HG03469 (cell line): ENCODE measurements at regions not wholly inside any gene's neighbourhood (a gene's known extent, or its start where the extent isn't known, plus 50 kb on each side); places are given as distances from the start of the nearest gene placed in this dataset.

ENCODE experiments used
- ATAC-seq: cut with Tn5 transposase; IDR thresholded peaks from one replicate; pipeline ENCODE4 v1.9.1; 2021; ENCODE audit warnings: mild to moderate bottlenecking, moderate library complexity, moderate number of reproducible peaks; ENCODE audit not compliant: unreplicated experiment

DNA sequence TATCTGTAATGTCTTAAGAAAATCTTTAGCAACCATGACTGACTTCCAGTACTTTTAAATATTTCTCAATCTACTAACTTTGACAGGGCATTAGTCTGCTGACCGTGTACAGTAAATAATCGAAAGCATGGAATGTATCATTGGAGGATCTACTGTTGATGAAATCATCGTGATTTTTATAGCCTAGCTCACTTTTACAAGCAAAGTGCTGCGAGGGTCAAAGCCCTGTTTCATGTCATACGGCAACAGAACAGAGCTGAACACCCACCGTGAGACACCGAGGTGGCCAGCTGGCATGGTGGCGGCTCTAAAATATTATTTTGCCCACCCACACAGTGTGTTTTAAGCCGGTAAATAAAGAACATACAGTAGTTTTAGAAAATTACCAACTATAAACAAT lies 679.3 kb downstream of the FAT4 start:
- no peak for ATAC-seq

GRCh38 chr4:125994430-125994829 lies 679.7 kb downstream of the FAT4 start:
- ATAC-seq, result no peak

GRCh38 chr4:126004941-126005340 lies 690.2 kb downstream of the FAT4 start:
- no peak for ATAC-seq

DNA sequence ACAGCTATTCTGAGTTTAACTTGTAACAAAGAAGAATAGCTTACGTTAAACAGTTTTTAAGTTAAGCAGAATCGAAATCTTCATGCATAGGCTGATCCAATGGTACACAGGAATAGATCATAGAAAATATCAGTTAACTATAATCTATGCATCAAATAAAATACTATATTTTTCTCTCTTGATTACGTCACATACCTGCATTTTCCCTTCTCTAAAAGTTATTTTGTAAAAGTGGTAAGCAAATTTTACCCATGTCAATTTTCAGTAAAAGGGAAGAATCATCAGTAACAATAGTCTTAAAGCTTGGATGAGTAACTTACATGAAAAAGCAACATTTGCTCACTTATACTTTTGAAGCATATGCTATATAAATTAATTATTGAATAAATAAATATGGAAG lies 692.4 kb downstream of the FAT4 start:
- no peak for ATAC-seq

GRCh38 chr4:126012691-126013290 lies 698.0 kb downstream of the FAT4 start:
- ATAC-seq, result no peak

DNA sequence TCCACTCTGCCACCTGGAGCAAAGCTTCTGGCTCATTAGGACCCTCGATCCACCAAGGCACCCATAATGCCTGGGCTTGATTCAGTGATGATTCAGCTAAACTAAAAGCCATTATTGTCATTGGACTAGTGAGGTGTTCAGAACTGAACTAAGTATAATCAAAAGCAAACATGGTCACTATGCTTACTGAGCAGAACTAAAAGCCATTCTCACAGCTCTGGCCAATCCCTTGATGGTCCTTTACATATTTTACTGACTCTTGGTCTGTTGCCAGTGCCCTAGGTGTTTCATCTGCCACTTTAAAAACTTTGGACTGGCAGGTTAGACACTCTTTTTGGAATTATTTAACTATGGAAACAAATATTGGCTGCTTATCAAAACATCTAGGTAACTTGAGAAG lies 703.5 kb downstream of the FAT4 start:
- no peak for ATAC-seq

DNA sequence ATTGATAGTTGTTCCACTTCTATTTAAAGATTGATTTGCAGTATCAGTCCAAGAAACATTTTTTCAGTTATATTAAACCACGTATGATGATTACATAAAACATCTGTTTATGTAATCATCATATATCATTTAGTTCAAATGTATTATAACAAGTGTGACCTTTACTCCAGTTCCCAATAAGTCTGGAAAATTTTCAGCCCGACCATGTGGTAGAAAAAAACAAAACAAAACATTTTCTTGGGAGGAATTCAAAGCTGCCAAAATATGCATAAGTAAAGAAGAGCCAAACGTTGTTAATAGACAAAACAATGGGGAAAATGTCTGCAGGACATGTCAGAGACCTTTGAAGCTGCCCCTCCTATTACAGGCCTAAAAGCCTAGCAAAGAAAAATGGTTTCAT lies 709.1 kb downstream of the FAT4 start:
- no peak for ATAC-seq

GRCh38 chr4:126027601-126028000 lies 712.8 kb downstream of the FAT4 start:
- no peak for ATAC-seq

GRCh38 chr4:126028876-126029275 lies 714.1 kb downstream of the FAT4 start:
- ATAC-seq, result no peak

DNA sequence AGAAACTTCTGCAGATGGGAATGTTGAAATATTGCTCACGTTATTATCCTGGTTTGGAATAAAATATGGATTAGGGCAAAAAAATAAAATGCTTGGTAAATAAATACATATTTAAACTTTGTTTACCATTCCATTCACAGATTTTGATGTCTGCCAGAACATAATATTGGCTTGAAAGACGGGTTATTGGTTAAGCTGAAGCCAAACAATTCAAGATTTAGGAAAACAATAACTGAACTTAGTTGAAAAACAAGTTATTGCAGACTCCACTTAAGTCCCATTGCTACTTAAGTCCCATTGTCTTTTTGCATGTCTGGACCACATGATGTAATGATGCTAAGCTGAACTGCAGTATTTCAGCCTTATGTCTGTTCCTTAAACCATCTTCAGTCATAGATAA lies 722.5 kb downstream of the FAT4 start:
- no peak for ATAC-seq

GRCh38 chr4:126038502-126039144 lies 723.9 kb downstream of the FAT4 start:
- ATAC-seq, result no peak

DNA sequence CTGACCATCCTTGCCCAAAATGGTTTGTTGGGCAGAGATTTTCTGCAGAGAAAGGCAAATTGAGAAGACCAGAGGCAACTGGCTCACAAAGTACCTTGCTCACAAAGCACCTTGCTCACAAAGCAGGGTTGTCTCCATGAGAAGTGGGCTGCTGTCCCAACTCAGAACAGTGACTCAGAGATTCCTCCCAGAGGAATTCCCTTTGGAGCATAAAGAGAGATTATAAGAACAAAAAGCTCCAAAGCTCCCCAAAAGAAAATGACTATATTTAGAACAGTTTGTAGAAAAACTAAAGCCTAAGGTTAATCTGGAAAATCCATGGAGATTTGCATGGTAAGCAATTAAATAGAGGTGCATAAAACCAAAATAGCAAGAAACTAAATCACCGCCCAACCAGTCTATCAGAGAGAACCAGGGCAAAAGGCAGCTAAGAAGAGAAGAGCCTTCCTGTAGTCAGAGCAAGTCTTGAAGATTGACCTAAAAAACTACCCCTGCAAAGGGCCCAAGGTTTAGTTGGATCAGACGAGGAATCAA lies 731.4 kb downstream of the FAT4 start:
- no peak for ATAC-seq

- ATAC-seq, result no peak
Measured at GRCh38 chr4:126047114-126047513, 732.4 kb downstream of the FAT4 start.

DNA sequence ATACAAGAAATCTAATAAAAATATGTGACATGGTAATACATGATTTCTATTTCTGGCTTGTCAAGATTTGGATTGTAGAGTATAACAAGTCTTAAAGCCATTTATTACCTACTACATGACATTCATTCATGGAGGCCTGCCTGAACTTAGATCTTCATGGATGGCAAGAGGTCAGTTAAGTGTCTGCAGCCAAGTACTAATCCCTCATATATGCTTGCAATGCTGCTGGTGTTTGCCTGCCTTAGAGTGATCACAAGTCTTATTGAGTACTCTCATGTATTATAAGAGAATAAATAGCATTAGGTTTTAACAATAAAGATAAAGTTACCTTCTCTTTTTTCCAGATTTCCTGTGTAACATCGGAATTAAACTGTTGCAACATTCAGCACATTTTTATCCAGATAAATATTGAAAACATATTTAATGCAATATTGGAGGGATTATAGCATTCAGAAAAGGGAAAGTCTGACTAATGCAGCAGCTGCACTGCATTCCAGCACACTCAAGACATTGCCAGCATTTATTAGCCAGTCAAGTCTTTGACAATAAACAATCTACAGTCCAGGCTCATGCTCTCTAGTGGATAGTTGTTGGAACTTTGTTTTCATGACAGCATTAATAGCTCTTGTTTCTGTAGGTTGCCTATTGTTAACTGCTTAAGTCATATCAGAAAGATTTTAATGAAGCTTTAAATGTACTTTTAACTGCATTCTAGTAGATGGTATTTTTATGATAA lies 737.1 kb downstream of the FAT4 start:
- no peak for ATAC-seq

GRCh38 chr4:126056116-126056650 lies 741.4 kb downstream of the FAT4 start:
- ATAC-seq, result no peak

DNA sequence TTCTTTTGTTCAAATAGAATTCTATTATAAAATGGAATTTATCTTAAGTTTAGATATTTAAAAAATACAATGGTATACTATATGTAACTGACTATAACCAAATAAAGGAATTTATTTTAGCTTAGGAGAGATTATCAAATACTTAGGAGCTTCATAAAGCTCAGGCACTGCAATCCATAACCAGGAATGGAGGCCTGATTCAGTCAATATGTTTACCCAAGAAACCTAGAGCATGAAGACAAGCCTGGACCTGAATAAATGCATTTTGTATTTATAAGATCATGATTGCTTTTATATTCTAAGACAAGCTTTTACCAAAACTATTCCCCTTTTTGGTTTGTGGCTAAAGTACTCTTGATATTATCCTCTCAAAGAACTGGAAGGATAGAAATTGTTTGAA lies 742.6 kb downstream of the FAT4 start:
- ATAC-seq, result no peak

GRCh38 chr4:126058596-126058995 lies 743.8 kb downstream of the FAT4 start:
- ATAC-seq, result no peak

DNA sequence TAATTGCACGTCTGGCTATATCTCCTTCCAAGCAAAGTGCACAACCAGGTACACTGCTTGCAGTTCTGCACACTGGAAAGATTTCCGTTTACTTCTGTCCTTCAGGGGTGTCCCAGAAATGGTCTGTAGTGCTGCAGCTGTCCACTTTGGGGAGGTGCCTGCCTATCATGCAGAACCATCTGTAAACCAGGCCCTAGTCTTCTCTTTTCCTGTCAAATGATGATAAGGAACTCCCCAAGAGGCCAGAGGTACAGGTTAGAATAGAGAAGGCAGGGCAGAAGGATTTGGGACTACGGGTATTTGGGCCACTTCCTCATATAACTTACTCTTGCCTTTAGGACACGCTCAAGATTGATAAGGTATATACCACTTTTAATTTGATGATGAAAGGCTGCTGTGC lies 746.9 kb downstream of the FAT4 start:
- ATAC-seq, result no peak

GRCh38 chr4:126065016-126065415 lies 750.3 kb downstream of the FAT4 start:
- ATAC-seq, result no peak

DNA sequence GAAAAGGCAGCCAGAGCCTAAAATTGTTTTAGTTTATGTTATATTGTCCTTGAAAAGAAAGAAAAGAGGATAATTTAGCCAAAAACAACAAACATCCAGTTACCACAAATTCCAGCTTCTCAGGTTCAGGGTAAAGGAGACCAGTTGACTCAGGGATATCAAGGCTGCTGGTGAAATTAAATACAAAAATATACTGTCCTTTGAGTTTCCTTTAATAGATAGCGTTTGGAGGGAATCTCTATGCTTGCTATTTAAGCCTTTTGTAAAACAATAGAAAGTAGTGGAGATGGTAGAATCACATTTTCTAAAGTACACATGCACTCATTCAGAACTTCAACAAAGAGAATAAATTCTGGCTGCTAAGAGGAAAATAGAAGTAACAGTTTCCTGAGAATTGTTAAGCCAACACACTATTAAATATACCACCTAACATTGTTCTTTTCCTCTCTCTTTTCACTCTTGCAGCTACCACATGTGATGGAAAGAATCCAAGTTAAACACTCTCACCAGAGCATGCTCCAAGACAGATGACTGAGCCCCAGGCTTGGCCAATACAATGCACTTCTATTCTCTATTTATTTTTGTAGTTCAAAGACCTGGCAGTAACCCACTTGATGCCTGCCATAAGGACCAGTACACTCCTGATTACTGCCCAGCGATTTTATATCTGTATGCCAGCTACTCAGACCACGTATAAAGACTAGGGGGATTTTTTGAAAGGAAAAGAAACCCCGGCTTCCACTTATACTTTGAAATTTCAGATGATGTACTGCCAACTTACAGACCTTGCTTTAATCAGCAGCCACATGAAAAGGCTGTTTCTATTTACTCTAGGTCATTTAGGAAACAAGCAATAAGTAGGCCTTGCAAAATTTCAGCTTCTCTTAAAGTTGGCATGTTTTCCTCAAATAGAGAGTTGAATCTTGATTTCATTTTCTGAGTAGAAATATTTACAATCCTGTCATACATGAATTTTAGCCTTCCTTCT lies 756.9 kb downstream of the FAT4 start:
- no peak for ATAC-seq

GRCh38 chr4:126081336-126081735 lies 766.6 kb downstream of the FAT4 start:
- ATAC-seq, result no peak
